GM23338 (cell line): ENCODE measurements at regions not wholly inside any gene's neighbourhood (a gene's known extent, or its start where the extent isn't known, plus 50 kb on each side); places are given as distances from the start of the nearest gene placed in this dataset.

Experiments used
- EZH2 ChIP-seq: fragments of 200-600 bp; sonication (generic); IDR thresholded peaks from one replicate; pipeline ENCODE4 v1.8.0; 2017; ENCODE audit warnings: antibody characterized with exemption, mild to moderate bottlenecking, low read depth; ENCODE audit not compliant: unreplicated experiment
- EZH2phosphoT487 ChIP-seq: fragments of 200-600 bp; sonication (generic); IDR thresholded peaks from one replicate; pipeline ENCODE4 v1.8.1; 2018; ENCODE audit warnings: antibody characterized with exemption; ENCODE audit not compliant: unreplicated experiment
- POLR2AphosphoS5 ChIP-seq: IDR thresholded peaks from 2 replicates; pipeline ENCODE4 v1.6.1; 2016; ENCODE audit warnings: antibody characterized with exemption, low read depth
- TF ChIP-seq, protein P1 (sequence below), 2 experiments: fragments of 200-600 bp in 1 of 2; sonication (generic) in 1 of 2; conservative IDR thresholded peaks; 2 replicates each; pipeline versions ENCODE4 v1.5.1 to v1.6.1; 2016 to 2017; ENCODE audit warnings: antibody characterized with exemption in 2 of 2, low read depth in 2 of 2, mild to moderate bottlenecking in 2 of 2, moderate library complexity in 1 of 2

DNA sequence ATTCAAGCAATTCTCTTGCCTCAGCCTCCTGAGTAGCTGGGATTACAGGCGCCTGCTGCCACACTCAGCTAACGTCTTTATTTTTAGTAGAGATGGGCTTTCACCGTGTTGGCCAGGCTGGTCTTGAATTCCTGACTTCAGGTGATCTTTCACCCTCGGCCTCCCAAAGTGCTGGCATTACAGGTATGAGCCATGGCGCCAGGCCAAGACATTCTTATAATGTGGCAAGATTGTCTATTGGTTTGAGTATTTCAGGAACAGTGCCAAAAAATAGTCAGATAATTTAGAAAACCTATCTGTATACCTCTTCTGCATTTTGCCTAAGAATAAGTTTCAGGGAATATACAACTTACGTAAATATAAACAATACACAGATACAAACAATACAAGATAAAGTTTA, 136.8 kb downstream of the TMA16 start:
- TF ChIP-seq, protein P1, sequence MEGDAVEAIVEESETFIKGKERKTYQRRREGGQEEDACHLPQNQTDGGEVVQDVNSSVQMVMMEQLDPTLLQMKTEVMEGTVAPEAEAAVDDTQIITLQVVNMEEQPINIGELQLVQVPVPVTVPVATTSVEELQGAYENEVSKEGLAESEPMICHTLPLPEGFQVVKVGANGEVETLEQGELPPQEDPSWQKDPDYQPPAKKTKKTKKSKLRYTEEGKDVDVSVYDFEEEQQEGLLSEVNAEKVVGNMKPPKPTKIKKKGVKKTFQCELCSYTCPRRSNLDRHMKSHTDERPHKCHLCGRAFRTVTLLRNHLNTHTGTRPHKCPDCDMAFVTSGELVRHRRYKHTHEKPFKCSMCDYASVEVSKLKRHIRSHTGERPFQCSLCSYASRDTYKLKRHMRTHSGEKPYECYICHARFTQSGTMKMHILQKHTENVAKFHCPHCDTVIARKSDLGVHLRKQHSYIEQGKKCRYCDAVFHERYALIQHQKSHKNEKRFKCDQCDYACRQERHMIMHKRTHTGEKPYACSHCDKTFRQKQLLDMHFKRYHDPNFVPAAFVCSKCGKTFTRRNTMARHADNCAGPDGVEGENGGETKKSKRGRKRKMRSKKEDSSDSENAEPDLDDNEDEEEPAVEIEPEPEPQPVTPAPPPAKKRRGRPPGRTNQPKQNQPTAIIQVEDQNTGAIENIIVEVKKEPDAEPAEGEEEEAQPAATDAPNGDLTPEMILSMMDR (conservative IDR thresholded peaks at IDR 0.05; ENCODE audit: low read depth in 2 of 2), result no peak
- no peak for TF ChIP-seq EZH2phosphoT487
- no peak for TF ChIP-seq EZH2
- no peak for TF ChIP-seq POLR2AphosphoS5
